Thyroid gland (tissue), 4 donors: ENCODE measurements at regions not wholly inside any gene's neighbourhood (a gene's known extent, or its start where the extent isn't known, plus 50 kb on each side); places are given as distances from the start of the nearest gene placed in this dataset.

Experiments used
- DNase-seq, 2 donors: peaks; one replicate each; pipeline ENCODE4 v3.0.0-alpha.2; 2019
- H3K27ac ChIP-seq, 3 donors: fragments of 200-600 bp; sonication (generic); 1 replicate in 2 of 3; 2 replicates in 1 of 3; pipeline ENCODE4 v1.5.1; 2016 to 2019; ENCODE audit warnings: mild to moderate bottlenecking in 1 of 3, moderate library complexity in 1 of 3
- H3K27me3 ChIP-seq: fragments of 200-600 bp; sonication (generic); one replicate; pipeline ENCODE4 v1.5.1; 2019
- H3K36me3 ChIP-seq, 2 donors: fragments of 200-600 bp; sonication (generic); one replicate each; pipeline ENCODE4 v1.5.1; 2016 to 2019
- H3K4me1 ChIP-seq, 2 donors: fragments of 200-600 bp; sonication (generic); one replicate each; pipeline ENCODE4 v1.5.1; 2017 to 2019
- H3K4me3 ChIP-seq, 3 donors: fragments of 200-600 bp; sonication (generic); replicated peaks in 1 of 3; 1 replicate in 2 of 3; 2 replicates in 1 of 3; pipeline ENCODE4 v1.5.1; 2016; ENCODE audit warnings: mild to moderate bottlenecking in 1 of 3
- H3K9me3 ChIP-seq: fragments of 200-600 bp; sonication (generic); one replicate; pipeline ENCODE4 v1.5.1; 2017
- CTCF ChIP-seq, 6 experiments: fragments of 200-600 bp in 3 of 6; fragments of 450-650 bp in 3 of 6; sonication (generic) in 3 of 6; IDR thresholded peaks; one replicate each; pipeline ENCODE4 v1.5.1; 2016 to 2019; ENCODE audit warnings: antibody characterized with exemption in 6 of 6, mild to moderate bottlenecking in 2 of 6, inconsistent platforms in 1 of 6, moderate library complexity in 1 of 6
- POLR2A ChIP-seq, 2 donors: fragments of 450-650 bp; IDR thresholded peaks; one replicate each; pipeline ENCODE4 v1.6.1; 2017; ENCODE audit warnings: antibody characterized with exemption in 2 of 2, mild to moderate bottlenecking in 2 of 2, moderate library complexity in 1 of 2
- WGBS, 2 donors: methylation state at CpG; one replicate each; pipeline ENCODE4 v1.1.5; 2017; 5-methylcytosine and 5-hydroxymethylcytosine counted together
- intact Hi-C: fragments of 100-400 bp; cut with DNase I; formaldehyde crosslinking; loops from one replicate; pipeline ENCODE4 v1.15.1; 2023

- no peak for DNase-seq
- no peak overlapping the region for H3K4me3 ChIP-seq
- H3K27me3 ChIP-seq = no peaks in the 10 kb centered on the region
- no peak for TF ChIP-seq POLR2A (IDR thresholded peaks at IDR 0.05)
- intact Hi-C loops = no loop called here
- no peaks in the 10 kb centered on the region for H3K36me3 ChIP-seq
- no peaks in the 10 kb centered on the region for H3K4me1 ChIP-seq
- no peaks in the 10 kb centered on the region for H3K9me3 ChIP-seq
- H3K27ac ChIP-seq = no peak overlapping the region
- 68 to 72% methylated on average over 5 of the region's 5 CpGs for WGBS, 2 donors
Measured at GRCh38 chr1:208928349-208929010, 655.0 kb upstream of the CAMK1G start.

DNA sequence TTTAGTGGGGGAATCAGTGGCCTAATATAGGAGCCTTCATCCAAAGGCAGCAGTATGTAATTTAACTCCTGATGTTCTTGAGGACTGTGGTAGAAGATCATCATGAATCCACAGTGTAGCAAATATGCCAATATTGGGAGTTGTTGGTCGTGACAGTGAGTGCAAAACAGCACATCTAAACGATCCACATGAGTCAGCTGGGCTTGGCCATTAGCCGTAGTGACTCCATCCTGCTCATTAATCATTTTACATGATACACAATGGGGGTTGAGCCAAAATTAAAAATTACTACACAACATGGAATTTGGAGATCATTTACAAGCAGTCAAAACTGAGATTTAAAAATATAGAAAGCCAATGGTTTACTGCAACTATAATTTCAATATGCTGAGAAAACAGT, 653.9 kb upstream of the CAMK1G start:
- DNase-seq = no peak
- Histone ChIP-seq H3K27me3 (no peaks in the 10 kb centered on the region), H3K27ac (no peak overlapping the region), H3K36me3 (no peaks in the 10 kb centered on the region), H3K9me3 (no peaks in the 10 kb centered on the region), H3K4me1 (no peaks in the 10 kb centered on the region), H3K4me3 (no peak overlapping the region)
- WGBS, 2 donors = 56 to 82% methylated on average over 3 of the region's 3 CpGs
- intact Hi-C loops = no loop called here
- no peak for TF ChIP-seq CTCF (IDR thresholded peaks at IDR 0.05)
- no peak for TF ChIP-seq POLR2A (IDR thresholded peaks at IDR 0.05)

DNA sequence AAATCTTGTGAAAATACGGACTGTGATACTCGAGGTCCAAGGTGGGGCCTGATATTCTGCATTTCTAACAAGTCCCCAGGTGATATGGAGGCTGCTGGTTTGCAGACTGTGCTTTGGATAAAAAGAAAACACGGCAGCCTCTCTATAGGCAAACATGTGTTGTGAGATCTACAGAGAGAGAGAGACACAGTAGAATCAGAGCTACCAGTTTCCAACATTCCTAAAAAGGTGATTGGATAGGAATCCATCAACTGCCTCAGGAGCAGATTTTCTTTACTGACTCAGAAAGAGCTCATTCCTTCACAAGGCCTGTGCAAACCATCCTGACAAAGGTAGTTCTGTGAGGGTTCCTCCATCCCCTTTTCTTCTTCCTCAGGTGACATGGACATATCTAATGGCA, 651.6 kb upstream of the CAMK1G start:
- Histone ChIP-seq H3K27me3 (no peaks in the 10 kb centered on the region), H3K4me3 (no peak overlapping the region), H3K27ac (no peak overlapping the region), H3K36me3 (no peaks in the 10 kb centered on the region), H3K4me1 (no peaks in the 10 kb centered on the region), H3K9me3 (no peaks in the 10 kb centered on the region)
- intact Hi-C loops = no loop called here
- TF ChIP-seq POLR2A (IDR thresholded peaks at IDR 0.05) (no peak), CTCF (IDR thresholded peaks at IDR 0.05) (no peak)
- 73 to 82% methylated on average over 3 of the region's 3 CpGs for WGBS, 2 donors
- no peak for DNase-seq

GRCh38 chr1:208933984-208934525, 649.5 kb upstream of the CAMK1G start:
- Histone ChIP-seq H3K4me3 (no peak overlapping the region), H3K36me3 (no peaks in the 10 kb centered on the region), H3K27ac (no peak overlapping the region), H3K27me3 (no peaks in the 10 kb centered on the region), H3K4me1 (no peaks in the 10 kb centered on the region), H3K9me3 (no peaks in the 10 kb centered on the region)
- TF ChIP-seq CTCF (IDR thresholded peaks at IDR 0.05) (no peak), POLR2A (IDR thresholded peaks at IDR 0.05) (no peak)
- intact Hi-C loops = no loop called here
- WGBS, 2 donors = 81 to 90% methylated on average over 3 of the region's 3 CpGs
- no peak for DNase-seq

GRCh38 chr1:208934933-208935332, 648.6 kb upstream of the CAMK1G start:
- no peak overlapping the region for H3K4me3 ChIP-seq
- intact Hi-C loops = no loop called here
- H3K9me3 ChIP-seq = no peaks in the 10 kb centered on the region
- WGBS, 2 donors = 78 to 84% methylated on average over 6 of the region's 6 CpGs
- no peaks in the 10 kb centered on the region for H3K4me1 ChIP-seq
- no peak overlapping the region for H3K27ac ChIP-seq
- H3K27me3 ChIP-seq = no peaks in the 10 kb centered on the region
- TF ChIP-seq CTCF (IDR thresholded peaks at IDR 0.05) (no peak), POLR2A (IDR thresholded peaks at IDR 0.05) (no peak)
- no peaks in the 10 kb centered on the region for H3K36me3 ChIP-seq
- no peak for DNase-seq
